Smooth muscle cell (in vitro differentiated cells): ENCODE measurements at regions not wholly inside any gene's neighbourhood (a gene's known extent, or its start where the extent isn't known, plus 50 kb on each side); places are given as distances from the start of the nearest gene placed in this dataset.

Experiments
- DNase-seq: peaks from one replicate; lab custom pipeline; 2025; ENCODE audit not compliant: unreplicated experiment; lab: John Stamatoyannopoulos, UW
- H2AFZ ChIP-seq: fragments of 200-600 bp; sonication (generic); 2 replicates; pipeline ENCODE4 v1.6.0; 2016; ENCODE audit warnings: antibody characterized with exemption, low read depth, mild to moderate bottlenecking
- H3F3A ChIP-seq: fragments of 200-600 bp; sonication (generic); 2 replicates; pipeline ENCODE4 v1.6.0; 2017; ENCODE audit warnings: antibody characterized with exemption, low read depth
- H3K27ac ChIP-seq: fragments of 200-600 bp; sonication (generic); 2 replicates; pipeline ENCODE4 v1.5.1; 2016; ENCODE audit warnings: low read depth, mild to moderate bottlenecking
- H3K27me3 ChIP-seq: fragments of 200-600 bp; sonication (generic); 2 replicates; pipeline ENCODE4 v1.6.1; 2016; ENCODE audit warnings: low read depth, mild to moderate bottlenecking
- H3K36me3 ChIP-seq: fragments of 200-600 bp; sonication (generic); 2 replicates; pipeline ENCODE4 v1.5.1; 2016; ENCODE audit warnings: low read depth
- H3K4me1 ChIP-seq: fragments of 200-600 bp; sonication (generic); 2 replicates; pipeline ENCODE4 v1.5.1; 2016; ENCODE audit warnings: low read depth
- H3K4me2 ChIP-seq: fragments of 200-600 bp; sonication (generic); 2 replicates; pipeline ENCODE4 v1.6.0; 2016; ENCODE audit warnings: mild to moderate bottlenecking
- H3K4me3 ChIP-seq: fragments of 200-600 bp; sonication (generic); 2 replicates; pipeline ENCODE4 v1.5.1; 2016; ENCODE audit warnings: mild to moderate bottlenecking
- H3K79me2 ChIP-seq: fragments of 200-600 bp; sonication (generic); 2 replicates; pipeline ENCODE4 v1.6.0; 2016; ENCODE audit warnings: low read depth, mild to moderate bottlenecking
- H3K9ac ChIP-seq: fragments of 200-600 bp; sonication (generic); 2 replicates; pipeline ENCODE4 v1.6.0; 2016; ENCODE audit warnings: low read depth
- H3K9me3 ChIP-seq: fragments of 200-600 bp; sonication (generic); replicated peaks from 2 replicates; pipeline ENCODE4 v1.5.1; 2016; ENCODE audit warnings: low read depth
- H4K20me1 ChIP-seq: fragments of 200-600 bp; sonication (generic); 2 replicates; pipeline ENCODE4 v1.6.0; 2016; ENCODE audit warnings: low read depth
- WGBS: methylation state at CpG from one replicate; pipeline ENCODE4 v1.1.7; 2016; ENCODE audit warnings: low lambda C conversion rate; 5-methylcytosine and 5-hydroxymethylcytosine counted together
- TF ChIP-seq, protein P1 (sequence below): fragments of 200-600 bp; sonication (generic); IDR thresholded peaks from 2 replicates; pipeline ENCODE4 v1.5.1; 2017; ENCODE audit warnings: borderline replicate concordance, mild to moderate bottlenecking, antibody characterized with exemption; ENCODE audit not compliant: insufficient read depth, poor library complexity, severe bottlenecking

DNA sequence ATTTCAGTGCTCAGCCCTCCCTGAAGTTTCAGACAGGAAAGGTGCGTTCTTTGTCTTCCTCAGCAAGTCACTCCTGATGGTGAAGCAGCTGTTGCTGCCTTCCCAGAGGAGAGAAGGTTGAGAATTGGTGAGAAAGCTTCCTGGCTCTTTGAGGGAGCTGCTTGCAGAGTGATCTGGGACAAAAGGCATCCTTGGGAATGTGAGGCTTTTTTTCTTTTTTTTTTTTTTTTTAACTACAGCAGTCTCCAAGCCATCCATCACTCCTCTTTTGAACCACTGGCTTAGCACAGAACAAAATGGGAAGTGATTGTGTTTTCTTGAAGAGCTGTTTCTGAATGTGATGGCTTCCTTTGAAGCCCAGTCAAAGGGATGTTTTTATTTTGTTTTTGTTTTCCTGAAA is 120.4 kb upstream of the LRIG3 start:
- Histone ChIP-seq H3K79me2 (no peaks in the 10 kb centered on the region), H3K4me1 (peaks cover 37% of the 10 kb centered on the region), H3K9ac (peak overlapping the region; percentile 55), H3K9me3 (no peaks in the 10 kb centered on the region), H3F3A (peaks cover 7% of the 10 kb centered on the region), H2AFZ (no peak overlapping the region), H3K4me2 (peak overlapping the region; percentile 63), H3K27ac (peak overlapping the region; percentile 87), H3K27me3 (no peaks in the 10 kb centered on the region), H3K4me3 (no peak overlapping the region), H4K20me1 (no peaks in the 10 kb centered on the region), H3K36me3 (no peaks in the 10 kb centered on the region)
- TF ChIP-seq, protein P1, sequence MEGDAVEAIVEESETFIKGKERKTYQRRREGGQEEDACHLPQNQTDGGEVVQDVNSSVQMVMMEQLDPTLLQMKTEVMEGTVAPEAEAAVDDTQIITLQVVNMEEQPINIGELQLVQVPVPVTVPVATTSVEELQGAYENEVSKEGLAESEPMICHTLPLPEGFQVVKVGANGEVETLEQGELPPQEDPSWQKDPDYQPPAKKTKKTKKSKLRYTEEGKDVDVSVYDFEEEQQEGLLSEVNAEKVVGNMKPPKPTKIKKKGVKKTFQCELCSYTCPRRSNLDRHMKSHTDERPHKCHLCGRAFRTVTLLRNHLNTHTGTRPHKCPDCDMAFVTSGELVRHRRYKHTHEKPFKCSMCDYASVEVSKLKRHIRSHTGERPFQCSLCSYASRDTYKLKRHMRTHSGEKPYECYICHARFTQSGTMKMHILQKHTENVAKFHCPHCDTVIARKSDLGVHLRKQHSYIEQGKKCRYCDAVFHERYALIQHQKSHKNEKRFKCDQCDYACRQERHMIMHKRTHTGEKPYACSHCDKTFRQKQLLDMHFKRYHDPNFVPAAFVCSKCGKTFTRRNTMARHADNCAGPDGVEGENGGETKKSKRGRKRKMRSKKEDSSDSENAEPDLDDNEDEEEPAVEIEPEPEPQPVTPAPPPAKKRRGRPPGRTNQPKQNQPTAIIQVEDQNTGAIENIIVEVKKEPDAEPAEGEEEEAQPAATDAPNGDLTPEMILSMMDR, result no peak
- DNase-seq, result no peak
- WGBS, result 75% methylated on average over 1 of the region's 1 CpG

DNA sequence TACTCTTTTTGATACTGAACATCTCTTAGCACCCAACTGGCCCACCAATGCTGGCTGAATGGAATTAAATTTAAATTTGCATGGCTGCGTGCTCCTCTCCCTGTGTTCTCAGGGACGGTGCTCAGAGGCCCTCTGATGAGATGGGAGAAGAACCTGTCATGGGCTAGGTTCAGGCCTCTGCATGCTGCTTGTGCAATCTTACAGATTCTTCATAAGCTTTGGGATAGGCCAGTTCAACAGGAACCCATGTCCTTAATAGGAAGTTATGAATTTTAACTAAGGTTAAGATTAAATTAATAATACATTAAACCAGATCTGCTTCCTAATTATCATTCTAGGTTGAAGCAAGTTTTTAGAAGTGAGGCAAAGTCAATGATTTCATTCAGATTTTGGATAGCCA is 119.7 kb upstream of the LRIG3 start:
- H3K4me1 ChIP-seq, result peaks cover 37% of the 10 kb centered on the region
- H3K27me3 ChIP-seq, result no peaks in the 10 kb centered on the region
- no peaks in the 10 kb centered on the region for H4K20me1 ChIP-seq
- H3K79me2 ChIP-seq, result no peaks in the 10 kb centered on the region
- H3F3A ChIP-seq, result peaks cover 8% of the 10 kb centered on the region
- no peak overlapping the region for H3K9ac ChIP-seq
- no peak overlapping the region for H2AFZ ChIP-seq
- TF ChIP-seq, protein P1, result no peak
- no peaks in the 10 kb centered on the region for H3K36me3 ChIP-seq
- peak overlapping the region; percentile 87 for H3K27ac ChIP-seq
- DNase-seq, result no peak
- H3K9me3 ChIP-seq, result no peaks in the 10 kb centered on the region
- no peak overlapping the region for H3K4me2 ChIP-seq
- no peak overlapping the region for H3K4me3 ChIP-seq
- WGBS, result 100% methylated on average over 2 of the region's 2 CpGs

DNA sequence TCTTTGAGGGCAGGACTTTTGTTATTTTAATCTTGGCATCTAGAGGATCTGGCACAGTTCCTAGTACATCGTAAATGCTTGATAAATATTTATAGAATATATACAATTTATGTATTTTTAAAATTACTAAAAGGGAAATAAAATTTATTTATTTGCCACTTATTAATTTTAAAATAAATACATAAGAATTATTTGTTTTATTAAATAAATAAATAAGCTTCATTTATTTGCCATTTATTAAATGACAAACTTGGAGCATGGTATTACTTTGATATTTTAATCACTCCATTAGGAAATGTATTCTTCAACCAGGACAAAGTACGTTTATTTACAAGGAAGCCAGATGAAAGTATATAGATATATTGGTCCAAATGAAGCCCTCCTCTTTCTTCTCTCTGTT is 118.7 kb upstream of the LRIG3 start:
- Histone ChIP-seq H2AFZ (no peak overlapping the region), H3K79me2 (no peaks in the 10 kb centered on the region), H4K20me1 (no peaks in the 10 kb centered on the region), H3K4me1 (peaks cover 37% of the 10 kb centered on the region), H3F3A (peaks cover 8% of the 10 kb centered on the region), H3K36me3 (no peaks in the 10 kb centered on the region), H3K4me3 (no peak overlapping the region), H3K9ac (no peak overlapping the region), H3K27me3 (no peaks in the 10 kb centered on the region), H3K9me3 (no peaks in the 10 kb centered on the region), H3K27ac (no peak overlapping the region), H3K4me2 (no peak overlapping the region)
- DNase-seq, result no peak
- TF ChIP-seq, protein P1, result no peak
- WGBS, result 93% methylated on average over 2 of the region's 2 CpGs

DNA sequence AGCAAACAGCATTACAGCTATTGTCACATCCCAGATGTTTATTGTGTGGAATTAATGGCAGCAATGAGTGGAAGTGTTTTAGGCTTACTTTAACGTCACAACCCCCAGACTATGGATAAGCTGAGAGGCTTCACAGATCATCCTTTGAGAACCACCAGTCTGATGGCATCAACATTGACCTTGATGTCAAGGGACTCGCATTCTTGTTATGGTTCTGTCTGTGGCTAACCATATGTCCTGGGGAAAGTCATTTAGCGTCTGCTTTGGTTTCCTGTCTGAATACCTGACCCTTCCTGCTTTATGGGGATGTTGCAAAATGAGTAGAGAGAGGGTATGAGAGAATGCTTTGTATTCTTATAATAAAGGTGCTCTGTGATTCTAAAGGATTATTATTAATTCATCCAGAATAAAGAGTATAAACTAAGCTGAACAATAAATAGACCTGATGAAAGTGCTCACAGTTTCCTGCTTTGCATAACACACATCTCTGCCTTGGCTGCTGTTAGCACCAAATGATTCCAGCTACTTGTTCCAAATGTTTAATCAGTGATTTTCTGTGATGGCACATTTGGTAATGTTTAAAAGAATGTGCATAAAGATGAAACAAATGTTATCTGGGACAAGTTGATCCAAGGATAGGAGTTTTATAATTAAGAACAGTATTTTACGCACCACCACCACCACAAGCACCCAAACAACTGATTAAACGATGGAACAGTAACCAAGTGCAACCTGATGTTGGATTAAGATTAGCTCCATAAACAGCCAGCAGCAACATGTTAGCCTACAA is 116.9 kb upstream of the LRIG3 start:
- no peak overlapping the region for H3K4me3 ChIP-seq
- H2AFZ ChIP-seq, result no peak overlapping the region
- H3K4me2 ChIP-seq, result peak overlapping the region; percentile 34
- TF ChIP-seq, protein P1, result no peak
- peaks cover 8% of the 10 kb centered on the region for H3F3A ChIP-seq
- peak overlapping the region; percentile 65 for H3K27ac ChIP-seq
- WGBS, result 24% methylated on average over 5 of the region's 5 CpGs
- no peaks in the 10 kb centered on the region for H3K9me3 ChIP-seq
- no peaks in the 10 kb centered on the region for H3K36me3 ChIP-seq
- no peak overlapping the region for H3K9ac ChIP-seq
- no peaks in the 10 kb centered on the region for H3K27me3 ChIP-seq
- H4K20me1 ChIP-seq, result no peaks in the 10 kb centered on the region
- DNase-seq, result no peak
- no peaks in the 10 kb centered on the region for H3K79me2 ChIP-seq
- H3K4me1 ChIP-seq, result peaks cover 31% of the 10 kb centered on the region
